Activated CD4-positive, alpha-beta T cell treated with anti-CD3 and anti-CD28 coated beads for 36 hours (primary cell): ENCODE measurements at regions not wholly inside any gene's neighbourhood (a gene's known extent, or its start where the extent isn't known, plus 50 kb on each side); places are given as distances from the start of the nearest gene placed in this dataset.
"Not testable (repeated sequence)": the region's sequence is repeated elsewhere in the genome, so short reads cannot be mapped to it uniquely, and the experiment has no call there.

Source experiments
- ATAC-seq: fragments of 200-7000 bp; cut with Tn5 transposase; one replicate; pipeline ENCODE4 v1.10.0; 2021; ENCODE audit warnings: mild to moderate bottlenecking, moderate library complexity
- CTCF ChIA-PET: fragments of 350-600 bp; sonication (Branson Sonifier 250); formaldehyde crosslinking; loops from one replicate; lab custom pipeline; 2021; ENCODE audit warnings: antibody characterized with exemption; lab: Charles Lee
- POLR2A ChIA-PET: fragments of 350-600 bp; sonication (Branson Sonifier 250); formaldehyde crosslinking; loops from one replicate; lab custom pipeline; 2021; ENCODE audit warnings: antibody characterized with exemption, inconsistent platforms; lab: Charles Lee
- DNase-seq: peaks from one replicate; pipeline ENCODE4 v3.0.0-alpha.2; 2020
- H3K27ac Mint-ChIP-seq: one replicate; pipeline ENCODE4 v1.8.0; 2021; ENCODE audit warnings: mixed read lengths
- H3K27me3 Mint-ChIP-seq: one replicate; pipeline ENCODE4 v1.8.0; 2021; ENCODE audit warnings: mixed read lengths
- H3K36me3 Mint-ChIP-seq: one replicate; pipeline ENCODE4 v1.8.0; 2021; ENCODE audit warnings: low read depth, mixed read lengths
- H3K4me1 Mint-ChIP-seq: one replicate; pipeline ENCODE4 v1.8.0; 2021; ENCODE audit warnings: mixed read lengths
- H3K4me3 Mint-ChIP-seq: one replicate; pipeline ENCODE4 v1.8.0; 2021; ENCODE audit warnings: mild to moderate bottlenecking, moderate library complexity, mixed read lengths
- H3K9me3 Mint-ChIP-seq: one replicate; pipeline ENCODE4 v1.8.0; 2021; ENCODE audit warnings: low read depth, mixed read lengths
- intact Hi-C, 2 experiments: fragments of 100-400 bp; cut with DNase I in 1 of 2; cut with micrococcal nuclease in 1 of 2; formaldehyde crosslinking; loops; one replicate each; pipeline versions ENCODE4 v1.14.2 to v1.15.1; 2022 to 2024; cut with DNase I, micrococcal nuclease

DNA sequence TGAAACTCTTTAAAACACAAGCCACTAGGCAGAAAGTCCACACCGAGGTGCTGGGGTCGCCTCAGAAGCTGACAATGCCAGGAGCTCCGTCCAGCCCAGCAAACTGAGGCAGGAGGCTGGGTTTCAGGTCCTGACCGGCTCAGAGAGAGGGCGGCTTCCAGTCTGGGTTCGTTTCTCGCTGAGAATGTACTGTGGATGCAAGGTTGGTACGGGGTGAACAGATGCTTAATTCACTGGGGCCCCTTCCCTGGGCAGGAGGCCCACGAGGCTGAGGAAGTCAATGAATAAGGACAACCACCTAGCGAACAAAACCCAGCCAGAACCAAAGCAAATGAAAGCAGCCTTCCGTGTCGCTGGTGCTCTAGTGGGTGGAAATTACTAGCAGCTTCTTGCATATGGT lies 142.0 kb downstream of the RTP5 start:
- Mint-ChIP-seq H3K4me1 (peaks cover 5% of the 10 kb centered on the region), H3K27ac (no peak overlapping the region), H3K36me3 (no peaks in the 10 kb centered on the region), H3K27me3 (no peaks in the 10 kb centered on the region), H3K9me3 (no peaks in the 10 kb centered on the region), H3K4me3 (no peak overlapping the region)
- POLR2A ChIA-PET = no interaction called here
- CTCF ChIA-PET = interaction anchor here (0.8 to 1.4 kb wide), 2 partner anchors 9 to 61 kb away, joined by 3 to 4 read pairs; no protein-coding TSS in a partner anchor
- no peak for DNase-seq
- intact Hi-C loops = loop anchor here in 1 of 2 experiments (2.0 kb wide), 1 partner anchor 45 kb away; no protein-coding TSS in a partner anchor
- no peak for ATAC-seq

DNA sequence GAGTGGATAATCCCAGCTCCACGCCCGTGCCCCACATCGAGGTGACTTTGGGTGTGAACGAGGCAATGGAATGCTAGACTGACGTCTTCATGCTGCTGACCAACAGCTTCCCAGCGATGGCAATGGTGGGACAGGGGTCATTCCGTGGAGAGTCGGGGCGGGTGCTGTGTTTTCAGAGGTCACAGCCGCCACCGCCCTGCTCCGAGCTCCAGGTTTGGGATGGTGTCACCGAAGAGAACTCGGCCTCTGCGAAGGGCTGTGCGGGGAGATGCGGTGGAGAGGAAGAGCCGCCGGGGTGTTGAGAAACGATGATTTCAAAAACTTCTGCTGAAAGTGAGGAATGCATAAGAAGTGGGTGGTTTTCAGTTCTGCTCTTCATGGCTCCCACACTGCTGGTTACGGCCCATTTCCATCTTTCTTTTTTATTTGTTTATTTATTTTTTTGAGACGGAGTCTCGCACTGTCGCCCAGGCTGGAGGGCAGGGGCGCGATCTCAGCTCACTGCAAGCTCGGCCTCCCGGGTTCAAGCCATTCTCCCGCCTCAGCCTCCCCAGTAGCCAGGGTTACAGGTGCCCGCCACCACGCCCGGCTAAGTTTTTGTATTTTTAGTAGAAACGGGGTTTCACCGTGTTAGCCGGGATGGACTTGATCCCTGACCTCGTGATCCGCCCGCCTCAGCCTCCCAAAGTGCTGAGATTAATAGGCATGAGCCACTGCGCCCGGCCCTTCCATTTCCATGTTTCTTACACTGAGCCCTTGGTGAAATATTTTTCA lies 142.6 kb downstream of the RTP5 start:
- no peak overlapping the region for H3K4me3 Mint-ChIP-seq
- POLR2A ChIA-PET = no interaction called here
- peaks cover 5% of the 10 kb centered on the region for H3K4me1 Mint-ChIP-seq
- no peaks in the 10 kb centered on the region for H3K36me3 Mint-ChIP-seq
- H3K9me3 Mint-ChIP-seq = no peaks in the 10 kb centered on the region
- H3K27me3 Mint-ChIP-seq = no peaks in the 10 kb centered on the region
- intact Hi-C loops = loop anchor here in 1 of 2 experiments (2.0 kb wide), 1 partner anchor 45 kb away; no protein-coding TSS in a partner anchor
- no peak for ATAC-seq
- CTCF ChIA-PET = interaction anchor here (0.8 to 1.4 kb wide), 2 partner anchors 9 to 62 kb away, joined by 3 to 4 read pairs; no protein-coding TSS in a partner anchor
- no peak for DNase-seq
- H3K27ac Mint-ChIP-seq = no peak overlapping the region

GRCh38 chr2:242012956-242013764 lies 143.6 kb downstream of the RTP5 start:
- Mint-ChIP-seq H3K27ac (no peak overlapping the region), H3K36me3 (no peaks in the 10 kb centered on the region), H3K4me1 (peaks cover 5% of the 10 kb centered on the region), H3K9me3 (no peaks in the 10 kb centered on the region), H3K4me3 (no peak overlapping the region), H3K27me3 (no peaks in the 10 kb centered on the region)
- CTCF ChIA-PET = interaction anchor here (0.6 kb wide), 1 partner anchor 38 kb away, joined by 3 read pairs; no protein-coding TSS in a partner anchor
- POLR2A ChIA-PET = no interaction called here
- ATAC-seq = no peak
- intact Hi-C loops = no loop called here
- DNase-seq = no peak

DNA sequence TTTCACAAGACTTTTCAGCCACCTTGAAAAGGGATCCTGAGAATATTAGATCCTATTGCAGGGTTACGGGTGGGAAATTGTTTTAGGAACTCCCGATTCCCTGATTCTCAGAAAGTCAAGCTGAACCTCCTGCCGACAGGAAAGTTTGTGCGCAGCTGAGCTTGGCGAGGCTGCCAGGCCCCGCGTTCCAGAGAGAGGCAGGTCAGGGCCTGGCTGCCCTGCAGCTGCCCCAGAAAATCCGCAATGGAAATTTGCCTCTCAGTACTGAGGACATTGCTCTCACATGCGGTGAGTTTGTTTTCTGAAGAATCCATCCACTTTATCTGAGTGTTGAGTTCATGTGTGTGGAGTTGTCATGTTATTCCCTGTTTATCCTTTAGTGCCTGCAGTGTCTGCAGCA lies 144.2 kb downstream of the RTP5 start:
- H3K27ac Mint-ChIP-seq = no peak overlapping the region
- no peaks in the 10 kb centered on the region for H3K36me3 Mint-ChIP-seq
- H3K4me1 Mint-ChIP-seq = peaks cover 5% of the 10 kb centered on the region
- H3K9me3 Mint-ChIP-seq = no peaks in the 10 kb centered on the region
- no peak overlapping the region for H3K4me3 Mint-ChIP-seq
- H3K27me3 Mint-ChIP-seq = no peaks in the 10 kb centered on the region
- no peak for DNase-seq
- no peak for ATAC-seq
- intact Hi-C loops = no loop called here
- ChIA-PET POLR2A (interaction anchor here (0.6 kb wide), 1 partner anchor 18 kb away, joined by 3 read pairs; no protein-coding TSS in a partner anchor), CTCF (interaction anchor here (0.6 kb wide), 1 partner anchor 39 kb away, joined by 3 read pairs; no protein-coding TSS in a partner anchor)

- no peaks in the 10 kb centered on the region for H3K36me3 Mint-ChIP-seq
- DNase-seq (no peak), ATAC-seq (no peak)
- peaks cover 5% of the 10 kb centered on the region for H3K4me1 Mint-ChIP-seq
- ChIA-PET CTCF (no interaction called here), POLR2A (no interaction called here)
- H3K27me3 Mint-ChIP-seq = no peaks in the 10 kb centered on the region
- intact Hi-C loops = no loop called here
- H3K27ac Mint-ChIP-seq = no peak overlapping the region
- no peaks in the 10 kb centered on the region for H3K9me3 Mint-ChIP-seq
- no peak overlapping the region for H3K4me3 Mint-ChIP-seq
Measured at GRCh38 chr2:242015108-242016065, 145.9 kb downstream of the RTP5 start.

DNA sequence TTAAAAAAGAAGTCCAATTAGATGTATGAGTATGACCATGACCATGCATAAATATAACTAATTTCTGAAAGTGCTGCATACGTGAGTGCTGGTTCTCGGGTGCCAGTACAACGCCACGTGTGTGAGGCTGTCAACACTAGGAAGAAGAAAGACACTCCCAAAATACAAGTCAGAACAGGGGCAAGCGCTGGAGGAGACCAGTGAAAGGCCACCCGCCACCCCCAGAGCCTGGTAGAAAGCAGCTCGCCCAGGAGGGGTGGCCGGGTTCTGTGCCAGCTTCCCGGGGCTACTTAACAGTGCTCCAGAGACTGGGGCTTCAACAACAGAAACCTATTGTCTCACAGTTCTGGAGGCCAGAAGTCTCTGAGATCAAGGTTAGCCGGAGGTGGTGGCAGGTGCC lies 147.6 kb downstream of the RTP5 start:
- intact Hi-C loops = no loop called here
- ChIA-PET POLR2A (no interaction called here), CTCF (interaction anchor here (1.0 kb wide), 1 partner anchor 11 kb away, joined by 4 read pairs; no protein-coding TSS in a partner anchor)
- Mint-ChIP-seq H3K27ac (no peak overlapping the region), H3K9me3 (no peaks in the 10 kb centered on the region), H3K36me3 (no peaks in the 10 kb centered on the region), H3K27me3 (no peaks in the 10 kb centered on the region), H3K4me3 (no peak overlapping the region), H3K4me1 (no peaks in the 10 kb centered on the region)
- ATAC-seq = no peak
- DNase-seq = no peak

GRCh38 chr2:242018416-242018815 lies 148.9 kb downstream of the RTP5 start:
- POLR2A ChIA-PET, H3K9me3 Mint-ChIP-seq, H3K27ac Mint-ChIP-seq, H3K27me3 Mint-ChIP-seq, ATAC-seq, H3K4me3 Mint-ChIP-seq, DNase-seq, H3K36me3 Mint-ChIP-seq, intact Hi-C loops, H3K4me1 Mint-ChIP-seq: not testable (repeated sequence)
- CTCF ChIA-PET = interaction anchor here (0.7 kb wide), 1 partner anchor 13 kb away, joined by 3 read pairs; no protein-coding TSS in a partner anchor

- DNase-seq = no peak
Measured at GRCh38 chr2:242019344-242019743, 149.8 kb downstream of the RTP5 start.

DNA sequence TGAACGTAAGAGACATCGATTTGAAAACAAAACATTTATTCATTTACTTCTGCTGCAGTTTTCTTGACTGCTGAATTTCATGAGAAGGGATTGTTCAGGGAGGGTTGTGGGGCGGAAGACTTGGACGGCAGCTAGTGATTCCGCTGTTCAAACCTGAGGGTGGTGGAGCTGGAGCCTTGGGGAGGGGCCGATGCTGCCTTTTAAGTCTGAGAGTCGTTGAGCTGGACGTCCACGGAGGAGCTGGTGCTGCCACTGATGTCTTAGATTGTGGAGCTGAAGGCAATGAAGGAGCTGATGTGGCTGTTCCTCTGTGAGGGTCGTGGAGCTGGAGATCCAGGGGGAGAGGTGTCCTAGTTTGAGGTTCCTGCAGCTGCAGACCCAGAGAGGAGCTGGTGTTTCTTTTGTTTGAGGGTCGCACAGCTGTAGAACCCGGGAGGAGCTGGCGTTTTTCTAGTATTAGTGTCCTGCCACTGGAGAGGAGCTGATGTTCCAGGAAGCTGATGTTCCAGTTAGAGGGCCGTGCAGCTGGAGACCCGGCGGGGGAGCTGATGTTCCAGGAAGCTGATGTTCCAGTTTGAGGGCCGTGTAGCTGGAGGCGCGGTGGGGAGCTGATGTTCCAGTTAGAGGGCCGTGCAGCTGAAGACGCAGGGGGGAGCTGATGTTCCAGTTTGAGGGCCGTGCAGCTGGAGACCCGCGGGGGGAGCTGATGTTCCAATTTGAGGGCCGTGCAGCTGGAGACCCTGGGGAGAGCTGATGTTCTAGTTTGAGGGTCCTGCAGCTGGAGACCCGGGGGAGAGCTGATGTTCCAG lies 150.9 kb downstream of the RTP5 start:
- ATAC-seq = no peak
- H3K27me3 Mint-ChIP-seq = no peaks in the 10 kb centered on the region
- no peak overlapping the region for H3K27ac Mint-ChIP-seq
- no peak overlapping the region for H3K4me3 Mint-ChIP-seq
- peaks cover 12% of the 10 kb centered on the region for H3K36me3 Mint-ChIP-seq
- POLR2A ChIA-PET = no interaction called here
- no peaks in the 10 kb centered on the region for H3K9me3 Mint-ChIP-seq
- H3K4me1 Mint-ChIP-seq = no peaks in the 10 kb centered on the region
- intact Hi-C loops = no loop called here
- no peak for DNase-seq
- CTCF ChIA-PET = interaction anchor here (0.6 to 1.6 kb wide), 4 partner anchors 11 to 588 kb away, joined by 3 to 4 read pairs (median 4); no protein-coding TSS in a partner anchor

More at GRCh38 chr2:242019344-242019743, 149.8 kb downstream of the RTP5 start:
- no peak overlapping the region for H3K4me3 Mint-ChIP-seq
- POLR2A ChIA-PET = no interaction called here
- no peaks in the 10 kb centered on the region for H3K4me1 Mint-ChIP-seq
- intact Hi-C loops = no loop called here
- H3K9me3 Mint-ChIP-seq = no peaks in the 10 kb centered on the region
- H3K27ac Mint-ChIP-seq = no peak overlapping the region
- peaks cover 5% of the 10 kb centered on the region for H3K36me3 Mint-ChIP-seq
- no peak for ATAC-seq
- no peaks in the 10 kb centered on the region for H3K27me3 Mint-ChIP-seq
- CTCF ChIA-PET = interaction anchor here (0.6 kb wide), 1 partner anchor 29 kb away, joined by 3 read pairs; no protein-coding TSS in a partner anchor
